ENCODE measurements at regions not wholly inside any gene's neighbourhood (a gene's known extent, or its start where the extent isn't known, plus 50 kb on each side); places are given as distances from the start of the nearest gene placed in this dataset.

- TF ChIP-seq MAZ (IDR thresholded peaks at IDR 0.05; ENCODE audit: borderline replicate concordance, low read depth, low read length), result no peak
- peak; percentile 89 for TF ChIP-seq CTCF (conservative IDR thresholded peaks at IDR 0.05; ENCODE audit: low read depth, low read length)
- TF ChIP-seq POLR2A (IDR thresholded peaks at IDR 0.05; ENCODE audit: low read depth, low read length), result no peak
- TF ChIP-seq CHD1 (IDR thresholded peaks at IDR 0.05; ENCODE audit: low read depth, low read length), result no peak
- peak; percentile 96 for TF ChIP-seq CEBPB (IDR thresholded peaks at IDR 0.05; ENCODE audit: low read depth, low read length)
- TF ChIP-seq ELK1 (IDR thresholded peaks at IDR 0.05; ENCODE audit: borderline replicate concordance, low read depth, low read length), result no peak
- TF ChIP-seq MAFK (IDR thresholded peaks at IDR 0.05; ENCODE audit: low read depth, low read length), result 0 out of 2 replicates have a peak, but pooled peaks have one; percentile 6
- no peak for TF ChIP-seq USF2 (IDR thresholded peaks at IDR 0.05; ENCODE audit: low read depth, low read length)
- peak; percentile 84 for TF ChIP-seq RAD21 (IDR thresholded peaks at IDR 0.05; ENCODE audit: low read length)
- TF ChIP-seq RCOR1 (IDR thresholded peaks at IDR 0.05; ENCODE audit: insufficient replicate concordance, low read length), result no peak
- no peak for TF ChIP-seq RFX5 (IDR thresholded peaks at IDR 0.05; ENCODE audit: low read depth, low read length)
- TF ChIP-seq SMC3 (IDR thresholded peaks at IDR 0.05; ENCODE audit: low read depth, low read length), result peak; percentile 71
- TF ChIP-seq MXI1 (IDR thresholded peaks at IDR 0.05; ENCODE audit: borderline replicate concordance, low read depth, low read length), result no peak
These were observed 80.0 kb upstream of the TUT7 start for GRCh38 chr9:86434039-86434726.
